ENCODE measurements at regions not wholly inside any gene's neighbourhood (a gene's known extent, or its start where the extent isn't known, plus 50 kb on each side); places are given as distances from the start of the nearest gene placed in this dataset.

DNA sequence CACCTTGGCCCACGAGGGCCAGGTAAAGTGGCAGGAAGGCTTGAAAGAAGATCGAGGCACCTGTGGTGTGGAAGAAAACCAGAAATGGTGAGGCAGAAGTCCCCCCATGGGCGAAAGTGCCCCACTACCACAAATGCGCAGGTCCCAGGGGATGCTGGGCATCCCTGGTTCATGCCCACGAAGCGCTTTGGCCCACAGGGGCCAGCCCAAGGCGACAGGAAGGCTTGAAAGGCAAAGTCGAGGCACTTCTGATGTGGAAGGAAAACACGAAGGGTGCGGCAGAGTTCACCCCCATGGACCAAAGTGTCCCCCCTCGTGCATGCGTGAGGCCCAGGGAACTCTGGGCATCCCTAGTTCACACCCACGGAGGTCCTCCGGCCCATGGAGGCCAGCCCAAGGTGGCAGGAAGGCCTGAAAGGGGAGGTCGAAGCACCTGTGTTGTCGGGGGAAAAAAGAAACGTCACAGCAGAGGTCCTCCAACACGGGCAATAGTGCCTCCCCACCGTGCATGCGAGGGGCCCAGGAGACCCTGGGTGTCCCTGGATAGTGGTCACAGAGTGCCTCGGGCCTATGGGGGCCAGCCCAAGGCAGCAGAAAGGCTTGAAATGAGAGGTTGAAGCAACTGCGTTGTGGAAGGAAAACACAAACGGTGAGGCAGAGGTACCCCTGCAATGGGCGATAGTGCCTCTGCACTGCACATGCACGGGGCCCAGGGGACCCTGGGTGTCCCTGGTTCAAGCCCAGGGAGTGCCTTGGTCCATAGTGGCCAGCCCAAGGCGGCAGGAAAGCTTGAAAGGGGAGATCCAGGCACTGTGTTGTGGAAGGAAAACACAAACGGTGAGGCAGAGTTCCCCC is 373.9 kb downstream of the ALG10 start:
- Histone ChIP-seq H3K36me3 (ENCODE audit: control insufficient read depth in 2 of 2, insufficient read depth in 2 of 2, low read length in 1 of 2) (no peaks in the 10 kb centered on the region), H3K9me3 (ENCODE audit: control insufficient read depth in 2 of 2, insufficient read depth in 1 of 2, low read length in 1 of 2) (peaks cover 26 to 99% of the 10 kb centered on the region in 2 donors), H3K4me1 (ENCODE audit: control insufficient read depth in 2 of 2, insufficient read depth in 2 of 2, low read length in 2 of 2) (no peaks in the 10 kb centered on the region), H3K4me3 (ENCODE audit: low read length in 2 of 2) (no peak overlapping the region), H3K27me3 (ENCODE audit: control insufficient read depth in 2 of 2, insufficient read depth in 1 of 2, low read length in 1 of 2) (no peaks in the 10 kb centered on the region), H3K27ac (ENCODE audit: low read depth in 1 of 2, low read length in 1 of 2) (no peak overlapping the region)
- DNase-seq (ENCODE audit: low read depth in 6 of 9, low spot score in 9 of 9) = no peak
- 67% methylated on average over 27 of the region's 27 CpGs for WGBS

DNA sequence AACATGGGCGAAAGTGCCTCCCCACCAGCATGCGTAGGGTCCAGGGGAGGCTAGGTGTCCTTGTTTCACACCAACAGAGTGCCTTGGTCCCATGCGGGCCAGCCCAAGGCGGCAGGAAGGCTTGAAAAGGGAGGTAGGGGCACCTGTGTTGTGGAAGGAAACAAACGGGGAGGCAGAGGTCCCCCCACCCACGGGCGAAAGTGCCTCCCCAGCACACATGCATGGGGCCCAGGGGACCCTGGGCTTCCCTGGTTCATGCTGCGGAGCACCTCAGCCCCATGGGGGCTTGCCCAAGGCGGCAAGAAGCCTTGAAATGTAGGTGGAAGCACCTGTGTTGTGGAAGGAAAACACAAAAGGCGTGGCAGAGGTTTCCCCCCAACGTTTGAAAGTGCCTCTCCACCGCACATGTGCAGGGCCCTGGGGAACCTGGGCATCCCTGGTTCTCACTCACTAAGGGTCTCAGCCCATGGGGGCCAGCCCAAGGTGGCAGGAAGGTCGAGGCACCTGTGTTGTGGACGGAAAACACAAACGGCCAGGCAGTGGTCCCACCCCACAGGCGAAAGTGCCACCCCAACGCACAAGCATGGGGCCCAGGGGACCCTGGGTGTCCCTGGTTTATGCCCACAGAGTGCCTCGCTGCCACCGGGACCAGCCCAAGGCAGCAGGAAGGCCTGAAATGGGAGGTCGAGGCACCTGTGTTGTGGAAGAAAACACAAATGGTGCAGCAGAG is 374.7 kb downstream of the ALG10 start:
- DNase-seq (ENCODE audit: low read depth in 6 of 9, low spot score in 9 of 9) = no peak
- Histone ChIP-seq H3K4me1 (ENCODE audit: control insufficient read depth in 2 of 2, insufficient read depth in 2 of 2, low read length in 2 of 2) (no peaks in the 10 kb centered on the region), H3K27ac (ENCODE audit: low read depth in 1 of 2, low read length in 1 of 2) (no peak overlapping the region), H3K36me3 (ENCODE audit: control insufficient read depth in 2 of 2, insufficient read depth in 2 of 2, low read length in 1 of 2) (no peaks in the 10 kb centered on the region), H3K4me3 (ENCODE audit: low read length in 2 of 2) (no peak overlapping the region), H3K27me3 (ENCODE audit: control insufficient read depth in 2 of 2, insufficient read depth in 1 of 2, low read length in 1 of 2) (no peaks in the 10 kb centered on the region), H3K9me3 (ENCODE audit: control insufficient read depth in 2 of 2, insufficient read depth in 1 of 2, low read length in 1 of 2) (peaks cover 22 to 99% of the 10 kb centered on the region in 2 donors)
- WGBS = 72% methylated on average over 20 of the region's 20 CpGs

DNA sequence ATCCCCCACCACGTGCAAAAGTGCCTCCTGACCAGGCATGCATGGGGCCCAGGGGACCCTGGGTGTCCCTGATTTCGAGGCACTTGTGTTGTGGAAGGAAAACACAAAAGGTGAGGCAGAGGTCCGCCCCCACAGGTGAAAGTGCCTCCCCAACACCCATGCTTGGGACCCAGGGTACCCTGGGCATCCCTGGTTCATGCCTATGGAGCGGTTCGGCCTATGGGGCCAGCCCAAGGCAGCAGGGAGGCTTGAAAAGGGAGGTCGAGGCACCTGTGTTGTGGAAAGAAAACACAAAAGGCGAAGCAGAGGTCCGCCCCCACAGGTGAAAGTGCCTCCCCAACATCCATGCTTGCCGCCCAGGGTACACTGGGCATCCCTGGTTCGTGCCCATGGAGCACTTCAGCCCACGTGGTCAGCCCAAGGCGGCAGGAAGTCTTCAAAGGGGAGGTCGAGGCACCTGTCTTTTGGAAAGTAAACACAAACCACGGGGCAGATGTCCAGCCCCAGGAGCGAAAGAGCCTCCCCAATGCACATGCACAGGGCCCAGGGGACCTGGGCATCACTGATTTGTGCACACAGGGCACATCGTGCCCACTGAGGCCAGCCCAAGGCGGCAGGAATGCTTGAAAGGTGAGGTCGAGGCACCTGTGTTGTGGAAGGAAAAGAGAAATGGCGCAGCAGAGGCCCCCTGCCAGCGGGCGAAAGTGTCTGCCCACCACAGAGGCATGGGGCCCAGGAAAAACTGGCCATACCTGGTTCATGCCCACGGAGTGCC is 375.5 kb downstream of the ALG10 start:
- Histone ChIP-seq H3K36me3 (ENCODE audit: control insufficient read depth in 2 of 2, insufficient read depth in 2 of 2, low read length in 1 of 2) (no peaks in the 10 kb centered on the region), H3K9me3 (ENCODE audit: control insufficient read depth in 2 of 2, insufficient read depth in 1 of 2, low read length in 1 of 2) (peaks cover 20 to 99% of the 10 kb centered on the region in 2 donors), H3K4me1 (ENCODE audit: control insufficient read depth in 2 of 2, insufficient read depth in 2 of 2, low read length in 2 of 2) (no peaks in the 10 kb centered on the region), H3K27me3 (ENCODE audit: control insufficient read depth in 2 of 2, insufficient read depth in 1 of 2, low read length in 1 of 2) (no peaks in the 10 kb centered on the region), H3K27ac (ENCODE audit: low read depth in 1 of 2, low read length in 1 of 2) (no peak overlapping the region), H3K4me3 (ENCODE audit: low read length in 2 of 2) (no peak overlapping the region)
- no peak for DNase-seq (ENCODE audit: low read depth in 6 of 9, low spot score in 9 of 9)
- 74% methylated on average over 22 of the region's 22 CpGs for WGBS

DNA sequence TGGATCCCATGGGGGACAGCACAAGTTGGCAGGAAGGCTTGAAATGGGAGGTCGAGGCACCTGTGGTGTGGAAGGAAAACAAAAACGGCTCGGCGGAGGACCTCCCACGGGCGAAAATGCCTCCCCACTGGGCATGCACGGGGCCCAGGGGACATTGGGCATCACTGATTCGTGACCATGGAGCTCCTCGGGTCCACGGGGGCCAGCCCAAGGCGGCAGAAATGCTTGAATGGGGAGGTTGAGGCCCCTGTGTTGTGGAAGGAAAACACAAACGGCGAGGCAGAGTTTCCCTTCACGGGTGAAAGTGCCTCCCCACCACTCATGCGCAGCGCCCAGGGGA is 376.0 kb downstream of the ALG10 start:
- no peak for DNase-seq (ENCODE audit: low read depth in 6 of 9, low spot score in 9 of 9)
- Histone ChIP-seq H3K27ac (ENCODE audit: low read depth in 1 of 2, low read length in 1 of 2) (no peak overlapping the region), H3K4me1 (ENCODE audit: control insufficient read depth in 2 of 2, insufficient read depth in 2 of 2, low read length in 2 of 2) (no peaks in the 10 kb centered on the region), H3K4me3 (ENCODE audit: low read length in 2 of 2) (no peak overlapping the region), H3K9me3 (ENCODE audit: control insufficient read depth in 2 of 2, insufficient read depth in 1 of 2, low read length in 1 of 2) (peaks cover 18 to 99% of the 10 kb centered on the region in 2 donors), H3K36me3 (ENCODE audit: control insufficient read depth in 2 of 2, insufficient read depth in 2 of 2, low read length in 1 of 2) (no peaks in the 10 kb centered on the region), H3K27me3 (ENCODE audit: control insufficient read depth in 2 of 2, insufficient read depth in 1 of 2, low read length in 1 of 2) (no peaks in the 10 kb centered on the region)
- WGBS = 70% methylated on average over 16 of the region's 16 CpGs

DNA sequence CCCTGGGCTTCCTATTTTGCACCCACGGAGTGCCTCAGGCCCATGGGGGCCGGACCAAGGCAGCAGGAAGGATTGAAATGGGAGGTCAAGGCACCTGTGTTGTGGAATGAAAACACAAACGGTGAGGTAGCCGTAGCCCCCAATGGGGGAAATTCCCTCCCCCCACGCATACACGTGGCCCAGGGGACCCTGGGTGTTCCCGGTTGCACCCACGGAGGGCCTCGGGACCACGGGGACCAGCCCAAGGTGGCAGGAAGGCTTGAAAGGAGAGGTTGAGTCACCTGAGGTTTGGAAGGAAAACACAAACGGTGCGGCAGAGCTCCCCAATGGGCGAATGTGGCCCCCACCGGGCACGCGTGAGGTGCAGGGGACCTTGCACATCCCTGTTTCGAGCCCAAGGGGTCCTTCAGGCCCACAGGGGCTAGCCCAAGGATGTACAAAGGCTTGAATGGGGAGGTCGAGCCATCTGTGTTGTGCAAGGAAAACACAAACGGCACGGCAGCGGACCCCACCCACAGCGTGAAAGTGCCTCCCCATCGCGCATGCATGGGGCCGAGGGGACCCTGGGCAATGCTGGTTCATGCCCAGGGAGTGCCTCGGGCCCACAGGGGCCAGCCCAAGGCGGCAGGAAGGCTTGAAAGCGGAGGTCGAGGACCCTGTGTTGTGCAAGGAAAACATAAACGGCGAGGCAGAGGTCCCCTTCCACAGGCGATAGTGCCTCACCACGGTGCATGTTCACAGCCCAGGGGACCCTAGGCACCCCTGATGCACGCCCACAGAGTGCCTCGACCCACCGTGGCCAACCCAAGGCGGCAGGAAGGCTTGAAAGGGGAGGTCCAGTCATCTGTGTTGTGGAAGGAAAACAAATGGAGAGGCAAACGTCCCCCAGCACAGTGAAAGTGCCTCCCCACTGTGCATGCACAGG is 376.7 kb downstream of the ALG10 start:
- 70% methylated on average over 38 of the region's 38 CpGs for WGBS
- no peaks in the 10 kb centered on the region for H3K36me3 ChIP-seq (ENCODE audit: control insufficient read depth in 2 of 2, insufficient read depth in 2 of 2, low read length in 1 of 2)

DNA sequence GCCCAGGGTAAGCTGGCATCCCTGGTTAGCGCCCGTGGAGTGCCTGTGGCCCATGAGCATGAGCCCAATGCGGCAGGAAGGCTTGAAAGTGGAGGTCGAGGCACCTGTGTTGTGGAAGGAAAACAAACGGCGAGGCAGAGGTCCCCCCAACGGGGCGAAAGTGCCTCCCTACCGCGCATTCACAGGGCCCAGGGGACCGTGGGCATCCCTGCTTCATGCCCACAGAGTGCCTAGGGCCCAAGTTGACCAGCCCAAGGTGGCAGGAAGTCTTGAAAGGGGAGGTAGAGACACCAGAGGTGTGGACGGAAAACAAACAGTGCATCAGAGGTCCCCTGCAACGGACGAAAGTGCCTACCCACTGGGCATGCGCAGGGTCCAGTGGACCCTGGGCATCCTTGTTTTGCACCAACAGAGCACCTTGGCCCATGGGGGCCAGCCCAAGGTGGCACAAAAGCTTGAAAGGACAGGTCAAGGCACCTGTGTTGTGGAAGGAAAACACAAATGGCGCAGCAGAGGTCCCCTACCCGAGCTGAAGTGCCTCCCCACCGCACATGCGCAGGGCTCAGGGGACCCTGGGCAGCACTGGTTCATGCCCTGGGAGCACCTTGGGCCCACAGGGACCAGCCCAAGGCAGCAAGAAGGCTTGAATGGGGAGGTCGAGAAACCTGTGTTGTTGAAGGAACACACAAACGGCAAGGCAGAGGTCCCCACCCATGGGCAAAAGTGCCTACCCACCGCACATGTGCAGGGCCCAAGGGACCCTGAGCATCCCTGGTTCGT is 377.5 kb downstream of the ALG10 start:
- Histone ChIP-seq H3K27ac (ENCODE audit: low read depth in 1 of 2, low read length in 1 of 2) (no peak overlapping the region), H3K4me1 (ENCODE audit: control insufficient read depth in 2 of 2, insufficient read depth in 2 of 2, low read length in 2 of 2) (no peaks in the 10 kb centered on the region), H3K27me3 (ENCODE audit: control insufficient read depth in 2 of 2, insufficient read depth in 1 of 2, low read length in 1 of 2) (no peaks in the 10 kb centered on the region), H3K36me3 (ENCODE audit: control insufficient read depth in 2 of 2, insufficient read depth in 2 of 2, low read length in 1 of 2) (no peaks in the 10 kb centered on the region), H3K9me3 (ENCODE audit: control insufficient read depth in 2 of 2, insufficient read depth in 1 of 2, low read length in 1 of 2) (peaks cover 16 to 100% of the 10 kb centered on the region in 2 donors), H3K4me3 (ENCODE audit: low read length in 2 of 2) (no peak overlapping the region)
- WGBS = 72% methylated on average over 23 of the region's 23 CpGs
- DNase-seq (ENCODE audit: low read depth in 6 of 9, low spot score in 9 of 9) = no peak

More for the DNA sequence above, 376.7 kb downstream of the ALG10 start:
- peaks cover 17 to 99% of the 10 kb centered on the region in 2 donors for H3K9me3 ChIP-seq (ENCODE audit: control insufficient read depth in 2 of 2, insufficient read depth in 1 of 2, low read length in 1 of 2)
- H3K27ac ChIP-seq (ENCODE audit: low read depth in 1 of 2, low read length in 1 of 2) = no peak overlapping the region
- H3K27me3 ChIP-seq (ENCODE audit: control insufficient read depth in 2 of 2, insufficient read depth in 1 of 2, low read length in 1 of 2) = no peaks in the 10 kb centered on the region
- no peaks in the 10 kb centered on the region for H3K4me1 ChIP-seq (ENCODE audit: control insufficient read depth in 2 of 2, insufficient read depth in 2 of 2, low read length in 2 of 2)
- DNase-seq (ENCODE audit: low read depth in 6 of 9, low spot score in 9 of 9) = no peak
- no peak overlapping the region for H3K4me3 ChIP-seq (ENCODE audit: low read length in 2 of 2)

DNA sequence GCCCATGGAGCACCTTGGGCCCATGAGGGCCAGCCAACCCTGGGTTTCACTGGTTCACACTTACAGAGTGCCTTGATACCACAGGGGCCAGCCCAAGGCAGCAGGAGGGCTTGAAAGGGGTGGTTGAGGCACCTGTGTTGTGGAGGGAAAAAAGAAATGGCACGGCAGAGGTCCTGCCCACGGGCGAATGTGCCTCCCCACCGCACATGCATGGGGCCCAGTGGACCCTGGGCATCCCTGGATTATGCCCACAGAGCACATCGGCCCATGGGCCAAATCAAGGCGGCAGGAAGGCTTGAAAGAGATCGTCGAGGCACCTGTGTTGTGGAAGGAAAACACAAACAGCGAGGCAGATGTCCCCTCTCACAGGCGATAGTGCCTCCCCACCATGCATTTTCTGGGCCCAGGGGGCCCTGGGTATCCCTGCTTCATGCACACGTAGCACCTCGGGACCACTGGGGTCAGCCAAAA is 378.1 kb downstream of the ALG10 start:
- no peak for DNase-seq (ENCODE audit: low read depth in 6 of 9, low spot score in 9 of 9)
- Histone ChIP-seq H3K4me1 (ENCODE audit: control insufficient read depth in 2 of 2, insufficient read depth in 2 of 2, low read length in 2 of 2) (no peaks in the 10 kb centered on the region), H3K27me3 (ENCODE audit: control insufficient read depth in 2 of 2, insufficient read depth in 1 of 2, low read length in 1 of 2) (no peaks in the 10 kb centered on the region), H3K36me3 (ENCODE audit: control insufficient read depth in 2 of 2, insufficient read depth in 2 of 2, low read length in 1 of 2) (no peaks in the 10 kb centered on the region), H3K4me3 (ENCODE audit: low read length in 2 of 2) (no peak overlapping the region), H3K9me3 (ENCODE audit: control insufficient read depth in 2 of 2, insufficient read depth in 1 of 2, low read length in 1 of 2) (peaks cover 20 to 100% of the 10 kb centered on the region in 2 donors), H3K27ac (ENCODE audit: low read depth in 1 of 2, low read length in 1 of 2) (no peak overlapping the region)
- 87% methylated on average over 12 of the region's 12 CpGs for WGBS
